K562 (cell line): ENCODE measurements at regions not wholly inside any gene's neighbourhood (a gene's known extent, or its start where the extent isn't known, plus 50 kb on each side); places are given as distances from the start of the nearest gene placed in this dataset.
A peak's percentile ranks its signal among the peaks of the same experiment; 100 is the strongest.

ENCODE experiments used
- ARID1B ChIP-seq: fragments of 450-650 bp; IDR thresholded peaks from 2 replicates; pipeline ENCODE4 v1.6.1; 2016; ENCODE audit warnings: antibody characterized with exemption, mild to moderate bottlenecking, inconsistent platforms
- ARID2 ChIP-seq: fragments of 450-650 bp; IDR thresholded peaks from 2 replicates; pipeline ENCODE4 v1.6.1; 2017; ENCODE audit warnings: antibody characterized with exemption, mild to moderate bottlenecking
- BHLHE40 ChIP-seq: IDR thresholded peaks from 2 replicates; pipeline ENCODE4 v1.6.1; 2011; ENCODE audit warnings: low read length, improper control_type of control experiment
- BRCA1 ChIP-seq, 2 experiments: fragments of 450-650 bp in 1 of 2; sonication (generic) in 1 of 2; formaldehyde crosslinking in 1 of 2; IDR thresholded peaks; 2 replicates each; pipeline versions ENCODE4 v1.5.0 to v1.6.1; 2017 to 2020; ENCODE audit warnings: mild to moderate bottlenecking in 1 of 2, missing genetic modification reagents in 1 of 2
- CBX1 ChIP-seq: sonication (generic); IDR thresholded peaks from 2 replicates; pipeline ENCODE4 v1.6.1; 2016; ENCODE audit warnings: antibody characterized with exemption, low read depth, mild to moderate bottlenecking
- CTBP1 ChIP-seq: fragments of 450-650 bp; IDR thresholded peaks from 2 replicates; pipeline ENCODE4 v1.6.1; 2016; ENCODE audit warnings: borderline replicate concordance
- DDX20 ChIP-seq: fragments of 450-650 bp; IDR thresholded peaks from 2 replicates; pipeline ENCODE4 v1.6.1; 2016; ENCODE audit warnings: missing genetic modification characterization, low read depth, mild to moderate bottlenecking, missing compliant biosample characterization, moderate library complexity
- ESRRA ChIP-seq: fragments of 450-650 bp; IDR thresholded peaks from 2 replicates; pipeline ENCODE4 v1.6.1; 2014; ENCODE audit warnings: low read depth, mild to moderate bottlenecking, moderate library complexity, borderline replicate concordance
- FOXA1 ChIP-seq: fragments of 450-650 bp; IDR thresholded peaks from 2 replicates; pipeline ENCODE4 v1.6.1; 2016; ENCODE audit warnings: mild to moderate bottlenecking, borderline replicate concordance
- HDGF ChIP-seq: fragments of 450-650 bp; IDR thresholded peaks from 2 replicates; pipeline ENCODE4 v1.6.1; 2016
- NFIX ChIP-seq: fragments of 250-450 bp; sonication (Bioruptor Pico); IDR thresholded peaks from 2 replicates; pipeline ENCODE4 v1.4.0; 2020; ENCODE audit warnings: low read depth, mild to moderate bottlenecking, moderate library complexity
- RAD21 ChIP-seq, 2 experiments: fragments of 250-450 bp in 1 of 2; fragments of 450-650 bp in 1 of 2; sonication (Bioruptor Pico) in 1 of 2; formaldehyde crosslinking in 1 of 2; IDR thresholded peaks in 1 of 2; conservative IDR thresholded peaks in 1 of 2; 2 replicates each; pipeline versions ENCODE4 v1.4.0 to v1.8.0; 2020 to 2022; ENCODE audit warnings: mild to moderate bottlenecking in 2 of 2, moderate library complexity in 1 of 2
- RHOXF2B ChIP-seq: fragments of 250-450 bp; sonication (Bioruptor Pico); conservative IDR thresholded peaks from 2 replicates; pipeline ENCODE4 v1.5.1; 2021
- SIX5 ChIP-seq, 2 experiments: IDR thresholded peaks; 2 replicates each; pipeline ENCODE4 v1.6.1; 2011; ENCODE audit warnings: low read length in 2 of 2, borderline replicate concordance in 1 of 2, low read depth in 1 of 2, mild to moderate bottlenecking in 1 of 2, moderate library complexity in 1 of 2; ENCODE audit not compliant: insufficient read depth in 1 of 2
- TAF15 ChIP-seq: fragments of 200-400 bp; formaldehyde crosslinking; IDR thresholded peaks from 2 replicates; pipeline ENCODE4 v1.6.1; 2017; ENCODE audit warnings: mild to moderate bottlenecking, low read depth, low read length, moderate library complexity
- ZBTB1 ChIP-seq: sonication (generic); formaldehyde crosslinking; IDR thresholded peaks from 2 replicates; pipeline ENCODE4 v1.8.1; 2023; ENCODE audit warnings: missing genetic modification reagents, low read depth, mild to moderate bottlenecking, borderline replicate concordance
- ZFP1 ChIP-seq: fragments of 450-650 bp; formaldehyde crosslinking; IDR thresholded peaks from 2 replicates; pipeline ENCODE4 v1.4.0; 2020; ENCODE audit warnings: mild to moderate bottlenecking, mixed read lengths
- ZNF174 ChIP-seq: fragments of 250-450 bp; sonication (Bioruptor Pico); IDR thresholded peaks from 2 replicates; pipeline ENCODE4 v1.4.0; 2020; ENCODE audit warnings: mild to moderate bottlenecking
- ZNF224 ChIP-seq: sonication (generic); formaldehyde crosslinking; IDR thresholded peaks from 2 replicates; pipeline ENCODE4 v1.8.0; 2022; ENCODE audit warnings: mild to moderate bottlenecking, missing genetic modification reagents
- ZNF232 ChIP-seq: sonication (generic); formaldehyde crosslinking; IDR thresholded peaks from 2 replicates; pipeline ENCODE4 v1.8.0; 2022; ENCODE audit warnings: mild to moderate bottlenecking, missing genetic modification reagents
- ZNF766 ChIP-seq: fragments of 200-800 bp; sonication (Bioruptor generic); conservative IDR thresholded peaks from 2 replicates; pipeline ENCODE4 v1.6.1; 2016; ENCODE audit warnings: missing genetic modification characterization, missing compliant biosample characterization
- TF ChIP-seq, protein P1 (sequence below): fragments of 450-650 bp; formaldehyde crosslinking; IDR thresholded peaks from 2 replicates; pipeline ENCODE4 v1.4.0; 2020; ENCODE audit warnings: mild to moderate bottlenecking, moderate library complexity
- TF ChIP-seq, protein P2 (sequence below), 3 experiments: IDR thresholded peaks in 2 of 3; conservative IDR thresholded peaks in 1 of 3; 2 replicates each; pipeline ENCODE4 v1.5.1; 2011 to 2012; ENCODE audit warnings: low read length in 3 of 3, mild to moderate bottlenecking in 3 of 3, control low read depth in 2 of 3, improper control_type of control experiment in 1 of 3, inconsistent platforms in 1 of 3, low read depth in 1 of 3, mixed read lengths in 1 of 3, moderate library complexity in 1 of 3; ENCODE audit not compliant: insufficient read depth in 2 of 3
- TF ChIP-seq, protein P3 (sequence below): sonication (generic); formaldehyde crosslinking; IDR thresholded peaks from 2 replicates; pipeline ENCODE4 v1.8.0; 2022; ENCODE audit warnings: mild to moderate bottlenecking, missing genetic modification reagents

DNA sequence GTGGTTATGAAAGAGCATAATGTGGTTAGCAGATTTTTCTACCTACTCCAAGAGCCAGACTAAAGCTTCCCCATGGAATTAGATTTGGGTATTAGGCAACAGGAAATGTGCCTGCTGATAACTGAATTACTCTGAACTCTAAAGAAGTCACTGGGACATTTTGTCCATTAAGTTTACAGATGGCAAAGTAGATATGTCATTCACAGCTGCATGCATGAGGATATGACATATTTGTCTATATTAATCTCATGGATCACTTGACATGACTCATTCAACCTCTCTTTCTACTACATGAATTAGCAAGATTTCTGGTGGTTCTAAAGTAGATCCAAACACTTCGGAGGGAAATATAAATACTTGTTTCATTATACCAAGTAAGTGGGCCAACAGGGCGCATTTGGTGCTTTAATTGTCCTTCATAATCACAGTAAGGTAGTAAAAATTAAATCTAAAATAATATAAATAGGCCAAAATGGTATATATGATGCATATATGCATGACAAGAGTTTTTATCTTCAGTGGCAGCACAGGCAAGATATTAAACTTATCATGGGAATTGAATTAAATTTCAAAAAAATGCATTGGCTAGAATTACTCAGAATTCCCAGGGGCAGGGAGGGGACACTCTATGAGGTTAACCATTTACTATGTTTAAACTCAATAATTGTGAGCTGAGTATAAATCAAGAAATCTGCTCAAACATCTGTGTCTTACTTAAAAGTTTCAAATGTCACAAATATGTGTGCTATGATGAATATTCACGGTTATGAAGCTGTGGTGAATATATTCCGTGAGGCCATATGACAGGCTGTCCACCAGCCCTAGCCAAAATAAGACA, 365.3 kb upstream of the KCNMB2 start (continued):
- TF ChIP-seq, protein P1, sequence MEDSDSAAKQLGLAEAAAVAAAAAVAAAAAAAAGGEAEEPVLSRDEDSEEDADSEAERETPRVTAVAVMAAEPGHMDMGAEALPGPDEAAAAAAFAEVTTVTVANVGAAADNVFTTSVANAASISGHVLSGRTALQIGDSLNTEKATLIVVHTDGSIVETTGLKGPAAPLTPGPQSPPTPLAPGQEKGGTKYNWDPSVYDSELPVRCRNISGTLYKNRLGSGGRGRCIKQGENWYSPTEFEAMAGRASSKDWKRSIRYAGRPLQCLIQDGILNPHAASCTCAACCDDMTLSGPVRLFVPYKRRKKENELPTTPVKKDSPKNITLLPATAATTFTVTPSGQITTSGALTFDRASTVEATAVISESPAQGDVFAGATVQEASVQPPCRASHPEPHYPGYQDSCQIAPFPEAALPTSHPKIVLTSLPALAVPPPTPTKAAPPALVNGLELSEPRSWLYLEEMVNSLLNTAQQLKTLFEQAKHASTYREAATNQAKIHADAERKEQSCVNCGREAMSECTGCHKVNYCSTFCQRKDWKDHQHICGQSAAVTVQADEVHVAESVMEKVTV (CRISPR knock-in tag): 0 out of 2 replicates have a peak, but pooled peaks have one; percentile 15
- TF ChIP-seq ZBTB1 (no peak), ZNF224 (CRISPR knock-in tag) (no peak), CTBP1 (peak; percentile 43; the same call in 1 of the 2 replicates), BHLHE40 (peak; percentile 64; the same call in 1 of the 2 replicates), ESRRA (peak; percentile 87; the same call in 1 of the 2 replicates), DDX20 (tag) (peak; percentile 56; the same call in 1 of the 2 replicates), ZNF174 (CRISPR knock-in tag) (no peak), ZNF766 (CRISPR knock-in tag) (peak; percentile 97), ARID2 (no peak), FOXA1 (no peak), TAF15 (no peak), SIX5 (IDR thresholded peaks at IDR 0.05; ENCODE audit: borderline replicate concordance in 1 of 2, insufficient read depth in 1 of 2, low read depth in 1 of 2, low read length in 2 of 2) (no peak), NFIX (CRISPR knock-in tag) (no peak), HDGF (no peak), BRCA1 (IDR thresholded peaks at IDR 0.05) (no peak), BRCA1 (CRISPR knock-in tag; IDR thresholded peaks at IDR 0.05) (no peak), CBX1 (no peak), ARID1B (peak; percentile 100), RHOXF2B (CRISPR knock-in tag) (no peak), RAD21 (CRISPR knock-in tag; conservative IDR thresholded peaks at IDR 0.05 in 1 of 2, IDR thresholded peaks at IDR 0.05 in 1 of 2) (peak; percentile 31 to 39; a peak in 1 of 4 replicates), ZFP1 (CRISPR knock-in tag) (no peak), ZNF232 (CRISPR knock-in tag) (no peak)
- TF ChIP-seq, protein P2, sequence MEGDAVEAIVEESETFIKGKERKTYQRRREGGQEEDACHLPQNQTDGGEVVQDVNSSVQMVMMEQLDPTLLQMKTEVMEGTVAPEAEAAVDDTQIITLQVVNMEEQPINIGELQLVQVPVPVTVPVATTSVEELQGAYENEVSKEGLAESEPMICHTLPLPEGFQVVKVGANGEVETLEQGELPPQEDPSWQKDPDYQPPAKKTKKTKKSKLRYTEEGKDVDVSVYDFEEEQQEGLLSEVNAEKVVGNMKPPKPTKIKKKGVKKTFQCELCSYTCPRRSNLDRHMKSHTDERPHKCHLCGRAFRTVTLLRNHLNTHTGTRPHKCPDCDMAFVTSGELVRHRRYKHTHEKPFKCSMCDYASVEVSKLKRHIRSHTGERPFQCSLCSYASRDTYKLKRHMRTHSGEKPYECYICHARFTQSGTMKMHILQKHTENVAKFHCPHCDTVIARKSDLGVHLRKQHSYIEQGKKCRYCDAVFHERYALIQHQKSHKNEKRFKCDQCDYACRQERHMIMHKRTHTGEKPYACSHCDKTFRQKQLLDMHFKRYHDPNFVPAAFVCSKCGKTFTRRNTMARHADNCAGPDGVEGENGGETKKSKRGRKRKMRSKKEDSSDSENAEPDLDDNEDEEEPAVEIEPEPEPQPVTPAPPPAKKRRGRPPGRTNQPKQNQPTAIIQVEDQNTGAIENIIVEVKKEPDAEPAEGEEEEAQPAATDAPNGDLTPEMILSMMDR (IDR thresholded peaks at IDR 0.05 in 2 of 3, conservative IDR thresholded peaks at IDR 0.05 in 1 of 3; ENCODE audit: insufficient read depth in 2 of 3, low read depth in 1 of 3, low read length in 3 of 3): no peak
- TF ChIP-seq, protein P3, sequence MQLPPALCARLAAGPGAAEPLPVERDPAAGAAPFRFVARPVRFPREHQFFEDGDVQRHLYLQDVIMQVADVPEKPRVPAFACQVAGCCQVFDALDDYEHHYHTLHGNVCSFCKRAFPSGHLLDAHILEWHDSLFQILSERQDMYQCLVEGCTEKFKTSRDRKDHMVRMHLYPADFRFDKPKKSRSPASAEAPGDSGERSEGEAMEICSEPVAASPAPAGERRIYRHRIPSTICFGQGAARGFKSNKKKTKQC (CRISPR knock-in tag): no peak
